Spleen (tissue), 11 donors: ENCODE measurements at regions not wholly inside any gene's neighbourhood (a gene's known extent, or its start where the extent isn't known, plus 50 kb on each side); places are given as distances from the start of the nearest gene placed in this dataset.

Experiments
- DNase-seq: peaks from one replicate; pipeline ENCODE4 v3.0.0-alpha.2; 2020
- H3K27ac ChIP-seq, 8 donors: fragments of 200-600 bp; sonication (generic) in 7 of 8; 1 replicate in 4 of 8; 2 replicates in 4 of 8; pipeline versions ENCODE4 v1.5.0 to v1.8.0; 2016 to 2021; ENCODE audit warnings: inconsistent platforms in 4 of 8, mild to moderate bottlenecking in 4 of 8, moderate library complexity in 1 of 8
- H3K27me3 ChIP-seq, 7 donors: fragments of 200-600 bp; sonication (generic) in 6 of 7; replicated peaks in 1 of 7; 1 replicate in 4 of 7; 2 replicates in 3 of 7; pipeline versions ENCODE4 v1.5.0 to v1.8.0; 2016 to 2021; ENCODE audit warnings: inconsistent platforms in 3 of 7, mild to moderate bottlenecking in 1 of 7
- H3K36me3 ChIP-seq, 6 donors: fragments of 200-600 bp; sonication (generic) in 5 of 6; 1 replicate in 4 of 6; 2 replicates in 2 of 6; pipeline versions ENCODE4 v1.5.0 to v1.8.0; 2016 to 2021; ENCODE audit warnings: inconsistent platforms in 2 of 6
- H3K4me1 ChIP-seq, 6 donors: fragments of 200-600 bp; sonication (generic) in 5 of 6; 1 replicate in 3 of 6; 2 replicates in 3 of 6; pipeline versions ENCODE4 v1.5.0 to v1.8.0; 2016 to 2021; ENCODE audit warnings: inconsistent platforms in 3 of 6
- H3K4me3 ChIP-seq, 8 donors: fragments of 200-600 bp; sonication (generic) in 7 of 8; 1 replicate in 4 of 8; 2 replicates in 4 of 8; pipeline versions ENCODE4 v1.5.0 to v1.8.0; 2016 to 2021; ENCODE audit warnings: inconsistent platforms in 4 of 8, mild to moderate bottlenecking in 4 of 8, moderate library complexity in 2 of 8
- H3K9me3 ChIP-seq, 8 donors: fragments of 200-600 bp; sonication (generic) in 7 of 8; 1 replicate in 4 of 8; 2 replicates in 4 of 8; pipeline versions ENCODE4 v1.5.0 to v1.8.0; 2016 to 2021; ENCODE audit warnings: inconsistent platforms in 4 of 8
- CTCF ChIP-seq, 11 experiments: fragments of 200-600 bp in 7 of 11; fragments of 450-650 bp in 4 of 11; sonication (generic) in 4 of 11; IDR thresholded peaks in 8 of 11; conservative IDR thresholded peaks in 3 of 11; 1 replicate in 7 of 11; 2 replicates in 4 of 11; pipeline versions ENCODE4 v1.4.0 to v1.8.0; 2016 to 2021; ENCODE audit warnings: antibody characterized with exemption in 11 of 11, inconsistent platforms in 4 of 11, mild to moderate bottlenecking in 1 of 11
- POLR2A ChIP-seq, 3 donors: fragments of 450-650 bp; IDR thresholded peaks; one replicate each; pipeline ENCODE4 v1.5.1; 2017; ENCODE audit warnings: antibody characterized with exemption in 3 of 3, mild to moderate bottlenecking in 1 of 3
- POLR2AphosphoS5 ChIP-seq, 3 donors: sonication (generic); formaldehyde crosslinking; IDR thresholded peaks; one replicate each; pipeline ENCODE4 v1.5.1; 2017; ENCODE audit warnings: antibody characterized with exemption in 3 of 3
- WGBS, 5 donors: extraction: QIAGEN DNeasy Blood & Tissue Kit in 3 of 5; methylation state at CpG; one replicate each; pipeline versions ENCODE4 v1.1.5 to v1.1.7; 2013 to 2018; 5-methylcytosine and 5-hydroxymethylcytosine counted together
- intact Hi-C: fragments of 100-400 bp; cut with DNase I; formaldehyde crosslinking; loops from one replicate; pipeline ENCODE4 v1.15.0; 2023; ENCODE audit warnings: low total_unique reads
- donor health status: healthy with polysubstance abuse.
- donor health status: DM: no; HTN: no; CAD: no; lungs with moderate emphysema.
- donor health status: DM: no; HTN: no; CAD: no.
- donor health status: Bipolar disorder and iron deficiency.
- donor health status: healthy.
- donor health status: DM: no; HTN: no; CAD: no.
- donor health status: DM: yes; HTN: yes; CAD: no.

GRCh38 chr3:21934591-21934990, 183.6 kb upstream of the ZNF385D start:
- H3K9me3 ChIP-seq = no peaks in the 10 kb centered on the region
- intact Hi-C loops = no loop called here
- no peaks in the 10 kb centered on the region for H3K36me3 ChIP-seq
- no peak overlapping the region for H3K4me3 ChIP-seq
- no peaks in the 10 kb centered on the region for H3K4me1 ChIP-seq
- H3K27ac ChIP-seq = no peak overlapping the region
- TF ChIP-seq POLR2A (IDR thresholded peaks at IDR 0.05) (no peak), CTCF (IDR thresholded peaks at IDR 0.05 in 8 of 11, conservative IDR thresholded peaks at IDR 0.05 in 3 of 11) (no peak), POLR2AphosphoS5 (IDR thresholded peaks at IDR 0.05) (no peak)
- no peak for DNase-seq
- H3K27me3 ChIP-seq = no peaks in the 10 kb centered on the region

GRCh38 chr3:21936207-21936606, 185.2 kb upstream of the ZNF385D start:
- TF ChIP-seq CTCF (IDR thresholded peaks at IDR 0.05 in 8 of 11, conservative IDR thresholded peaks at IDR 0.05 in 3 of 11) (no peak), POLR2A (IDR thresholded peaks at IDR 0.05) (no peak), POLR2AphosphoS5 (IDR thresholded peaks at IDR 0.05) (no peak)
- Histone ChIP-seq H3K27ac (no peak overlapping the region), H3K9me3 (no peaks in the 10 kb centered on the region), H3K4me3 (no peak overlapping the region), H3K27me3 (no peaks in the 10 kb centered on the region), H3K36me3 (no peaks in the 10 kb centered on the region), H3K4me1 (no peaks in the 10 kb centered on the region)
- 76 to 95% (median 85%) methylated on average over 2 of the region's 2 CpGs for WGBS, 5 donors
- no peak for DNase-seq
- intact Hi-C loops = no loop called here

GRCh38 chr3:21938267-21938681, 187.3 kb upstream of the ZNF385D start:
- H3K27me3 ChIP-seq = no peaks in the 10 kb centered on the region
- no peak for DNase-seq
- H3K4me1 ChIP-seq = no peaks in the 10 kb centered on the region
- intact Hi-C loops = no loop called here
- 87 to 95% (median 88%) methylated on average over 5 of the region's 5 CpGs for WGBS, 5 donors
- TF ChIP-seq POLR2A (IDR thresholded peaks at IDR 0.05) (no peak), POLR2AphosphoS5 (IDR thresholded peaks at IDR 0.05) (no peak), CTCF (IDR thresholded peaks at IDR 0.05 in 8 of 11, conservative IDR thresholded peaks at IDR 0.05 in 3 of 11) (no peak)
- no peak overlapping the region for H3K4me3 ChIP-seq
- H3K9me3 ChIP-seq = no peaks in the 10 kb centered on the region
- no peak overlapping the region for H3K27ac ChIP-seq
- H3K36me3 ChIP-seq = no peaks in the 10 kb centered on the region

GRCh38 chr3:21942328-21942727, 191.3 kb upstream of the ZNF385D start:
- DNase-seq = no peak
- WGBS, 5 donors = 83 to 91% (median 89%) methylated on average over 6 of the region's 6 CpGs
- H3K27ac ChIP-seq = no peak overlapping the region
- H3K4me3 ChIP-seq = no peak overlapping the region
- no peaks in the 10 kb centered on the region for H3K27me3 ChIP-seq
- no peaks in the 10 kb centered on the region for H3K36me3 ChIP-seq
- intact Hi-C loops = no loop called here
- no peaks in the 10 kb centered on the region for H3K9me3 ChIP-seq
- no peaks in the 10 kb centered on the region for H3K4me1 ChIP-seq
- TF ChIP-seq POLR2A (IDR thresholded peaks at IDR 0.05) (no peak), CTCF (IDR thresholded peaks at IDR 0.05 in 8 of 11, conservative IDR thresholded peaks at IDR 0.05 in 3 of 11) (no peak), POLR2AphosphoS5 (IDR thresholded peaks at IDR 0.05) (no peak)
